Tibial nerve (tissue), 3 donors: ENCODE measurements at regions not wholly inside any gene's neighbourhood (a gene's known extent, or its start where the extent isn't known, plus 50 kb on each side); places are given as distances from the start of the nearest gene placed in this dataset.
"Not testable (repeated sequence)": the region's sequence is repeated elsewhere in the genome, so short reads cannot be mapped to it uniquely, and the experiment has no call there.

Experiments used
- POLR2A ChIP-seq, 2 donors: fragments of 450-650 bp; IDR thresholded peaks; one replicate each; pipeline ENCODE4 v1.6.1; 2017; ENCODE audit warnings: antibody characterized with exemption in 2 of 2, mild to moderate bottlenecking in 2 of 2, moderate library complexity in 2 of 2
- TF ChIP-seq, protein P1 (sequence below), 5 experiments: fragments of 200-600 bp in 3 of 5; fragments of 450-650 bp in 2 of 5; sonication (generic) in 3 of 5; IDR thresholded peaks; one replicate each; pipeline ENCODE4 v1.5.1; 2016 to 2019; ENCODE audit warnings: antibody characterized with exemption in 5 of 5, mild to moderate bottlenecking in 3 of 5, moderate library complexity in 2 of 5

DNA sequence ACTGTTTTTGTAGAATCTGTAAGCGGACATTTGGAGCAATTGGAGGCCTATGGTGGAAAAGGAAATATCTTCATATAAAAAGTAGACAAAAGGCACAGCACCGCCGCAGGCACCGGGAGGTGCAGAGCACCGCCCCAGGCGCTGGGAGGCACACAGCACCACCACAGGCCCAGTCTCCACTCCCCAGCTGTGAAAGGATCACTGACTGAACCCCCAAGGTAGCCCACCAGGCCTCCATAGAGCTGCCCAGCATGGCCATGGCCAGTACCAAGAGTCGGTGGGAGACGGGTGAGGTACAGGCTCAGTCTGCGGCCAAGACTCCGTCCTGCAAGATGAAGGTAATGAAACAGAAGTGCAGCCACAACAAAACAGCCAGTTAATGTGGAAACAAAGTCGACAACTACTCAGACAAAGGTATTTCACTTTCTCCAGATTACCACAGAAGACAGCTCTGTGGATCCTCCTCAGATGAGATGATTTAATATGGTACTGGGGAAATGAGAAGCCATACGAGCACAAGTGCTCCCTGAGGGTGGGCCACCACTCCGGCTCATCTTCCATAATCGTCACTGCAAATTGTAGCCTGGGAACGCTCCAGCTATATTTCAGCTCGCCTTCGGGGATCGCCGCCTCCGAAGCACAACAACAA lies 244.9 kb downstream of the FOXD4L6 start:
- TF ChIP-seq, protein P1, sequence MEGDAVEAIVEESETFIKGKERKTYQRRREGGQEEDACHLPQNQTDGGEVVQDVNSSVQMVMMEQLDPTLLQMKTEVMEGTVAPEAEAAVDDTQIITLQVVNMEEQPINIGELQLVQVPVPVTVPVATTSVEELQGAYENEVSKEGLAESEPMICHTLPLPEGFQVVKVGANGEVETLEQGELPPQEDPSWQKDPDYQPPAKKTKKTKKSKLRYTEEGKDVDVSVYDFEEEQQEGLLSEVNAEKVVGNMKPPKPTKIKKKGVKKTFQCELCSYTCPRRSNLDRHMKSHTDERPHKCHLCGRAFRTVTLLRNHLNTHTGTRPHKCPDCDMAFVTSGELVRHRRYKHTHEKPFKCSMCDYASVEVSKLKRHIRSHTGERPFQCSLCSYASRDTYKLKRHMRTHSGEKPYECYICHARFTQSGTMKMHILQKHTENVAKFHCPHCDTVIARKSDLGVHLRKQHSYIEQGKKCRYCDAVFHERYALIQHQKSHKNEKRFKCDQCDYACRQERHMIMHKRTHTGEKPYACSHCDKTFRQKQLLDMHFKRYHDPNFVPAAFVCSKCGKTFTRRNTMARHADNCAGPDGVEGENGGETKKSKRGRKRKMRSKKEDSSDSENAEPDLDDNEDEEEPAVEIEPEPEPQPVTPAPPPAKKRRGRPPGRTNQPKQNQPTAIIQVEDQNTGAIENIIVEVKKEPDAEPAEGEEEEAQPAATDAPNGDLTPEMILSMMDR (IDR thresholded peaks at IDR 0.05) = not testable (repeated sequence)
- not testable (repeated sequence) for TF ChIP-seq POLR2A (IDR thresholded peaks at IDR 0.05)
